ENCODE measurements at regions not wholly inside any gene's neighbourhood (a gene's known extent, or its start where the extent isn't known, plus 50 kb on each side); places are given as distances from the start of the nearest gene placed in this dataset.

- no peak for TF ChIP-seq CTCF (IDR thresholded peaks at IDR 0.05)
- TF ChIP-seq ZFX (IDR thresholded peaks at IDR 0.05; ENCODE audit: borderline replicate concordance) = no peak
Measured at GRCh38 chr3:18868911-18869689, 279.2 kb upstream of the KCNH8 start.
